GM18505 (cell line): ENCODE measurements at regions not wholly inside any gene's neighbourhood (a gene's known extent, or its start where the extent isn't known, plus 50 kb on each side); places are given as distances from the start of the nearest gene placed in this dataset.

ENCODE experiments used
- ATAC-seq: cut with Tn5 transposase; IDR thresholded peaks from one replicate; pipeline ENCODE4 v1.9.1; 2021; ENCODE audit not compliant: unreplicated experiment
- POLR2A ChIP-seq: IDR thresholded peaks from 4 replicates; pipeline ENCODE4 v1.6.1; 2011; ENCODE audit warnings: borderline replicate concordance; ENCODE audit not compliant: insufficient read depth, insufficient read length; ENCODE audit errors: extremely low read depth

- ATAC-seq, result no peak
- TF ChIP-seq POLR2A, result no peak
These were observed 1529.0 kb downstream of the CDH11 start for GRCh38 chr16:63592852-63593251.

- ATAC-seq, result no peak
- TF ChIP-seq POLR2A, result no peak
These were observed 1540.3 kb downstream of the CDH11 start for GRCh38 chr16:63581570-63581969.

- TF ChIP-seq POLR2A, result no peak
These were observed 1542.6 kb upstream of the CDH8 start for GRCh38 chr16:63578791-63579190.

GRCh38 chr16:63577891-63578290 is 1541.7 kb upstream of the CDH8 start:
- ATAC-seq, result no peak
- TF ChIP-seq POLR2A, result no peak

More at GRCh38 chr16:63578791-63579190, 1542.6 kb upstream of the CDH8 start:
- ATAC-seq, result no peak

- TF ChIP-seq POLR2A, result no peak
- no peak for ATAC-seq
These were observed 1538.8 kb upstream of the CDH8 start for GRCh38 chr16:63575041-63575440.

- ATAC-seq, result no peak
- no peak for TF ChIP-seq POLR2A
These were observed 1531.9 kb upstream of the CDH8 start for GRCh38 chr16:63568164-63568563.

GRCh38 chr16:63563819-63564505 is 1527.7 kb upstream of the CDH8 start:
- no peak for TF ChIP-seq POLR2A
- no peak for ATAC-seq

- no peak for TF ChIP-seq POLR2A
- ATAC-seq, result no peak
These were observed 1517.7 kb upstream of the CDH8 start for GRCh38 chr16:63553980-63554379.

GRCh38 chr16:63539276-63539675 is 1503.0 kb upstream of the CDH8 start:
- ATAC-seq, result no peak
- TF ChIP-seq POLR2A, result no peak

GRCh38 chr16:63530974-63531373 is 1494.7 kb upstream of the CDH8 start:
- no peak for TF ChIP-seq POLR2A
- ATAC-seq, result no peak

- no peak for TF ChIP-seq POLR2A
- ATAC-seq, result no peak
These were observed 1494.0 kb upstream of the CDH8 start for GRCh38 chr16:63530208-63530607.

- no peak for ATAC-seq
- TF ChIP-seq POLR2A, result no peak
These were observed 1491.2 kb upstream of the CDH8 start for GRCh38 chr16:63527404-63527803.

- no peak for ATAC-seq
- no peak for TF ChIP-seq POLR2A
These were observed 1480.2 kb upstream of the CDH8 start for GRCh38 chr16:63516394-63516793.

- no peak for TF ChIP-seq POLR2A
- no peak for ATAC-seq
These were observed 1476.7 kb upstream of the CDH8 start for GRCh38 chr16:63512910-63513309.

GRCh38 chr16:63497408-63497807 is 1461.2 kb upstream of the CDH8 start:
- TF ChIP-seq POLR2A, result no peak
- no peak for ATAC-seq
